Nephron progenitor cell (in vitro differentiated cells): ENCODE measurements at regions not wholly inside any gene's neighbourhood (a gene's known extent, or its start where the extent isn't known, plus 50 kb on each side); places are given as distances from the start of the nearest gene placed in this dataset.
"Not testable (repeated sequence)": the region's sequence is repeated elsewhere in the genome, so short reads cannot be mapped to it uniquely, and the experiment has no call there.

Experiments used
- DNase-seq: peaks from one replicate; pipeline ENCODE4 v3.0.0; 2021
- H3K27ac Mint-ChIP-seq: 2 replicates; pipeline ENCODE4 v1.8.0; 2021; ENCODE audit warnings: mild to moderate bottlenecking, moderate library complexity, mixed read lengths
- H3K27me3 Mint-ChIP-seq: 2 replicates; pipeline ENCODE4 v1.8.0; 2021; ENCODE audit warnings: mild to moderate bottlenecking, low read depth, mixed read lengths; ENCODE audit not compliant: poor library complexity
- H3K36me3 Mint-ChIP-seq: 2 replicates; pipeline ENCODE4 v1.8.0; 2021; ENCODE audit warnings: low read depth, mixed read lengths
- H3K4me1 Mint-ChIP-seq: 2 replicates; pipeline ENCODE4 v1.8.0; 2021; ENCODE audit warnings: mixed read lengths
- H3K4me3 Mint-ChIP-seq: 2 replicates; pipeline ENCODE4 v1.8.0; 2021; ENCODE audit warnings: mild to moderate bottlenecking, moderate library complexity, mixed read lengths
- H3K9me3 Mint-ChIP-seq: 2 replicates; pipeline ENCODE4 v1.8.0; 2021; ENCODE audit warnings: mild to moderate bottlenecking, moderate library complexity, mixed read lengths
- TF ChIP-seq, protein P1 (sequence below): fragments of 200-600 bp; sonication (generic); IDR thresholded peaks from 2 replicates; pipeline ENCODE4 v1.5.0; 2021; ENCODE audit warnings: antibody characterized with exemption

DNA sequence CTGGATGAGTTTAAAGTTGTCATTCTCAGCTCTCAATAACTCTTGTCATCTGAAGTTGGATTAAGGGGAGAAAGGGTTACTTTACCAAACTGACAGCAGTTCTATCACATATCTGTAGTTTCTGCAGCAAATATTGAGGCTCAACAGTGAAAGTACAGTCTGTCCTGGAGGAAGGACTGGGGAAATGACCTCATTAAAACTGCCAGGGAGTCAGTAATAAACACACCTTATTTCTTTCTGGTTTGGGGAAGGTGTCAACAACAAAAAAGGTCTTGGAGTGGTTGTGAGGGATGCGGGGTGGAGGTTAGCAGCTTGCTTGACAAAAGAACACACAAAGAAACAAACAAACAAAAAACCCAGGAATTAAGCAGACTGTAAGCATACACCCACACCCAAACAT lies 1418.0 kb downstream of the STIM2 start:
- Mint-ChIP-seq H3K27ac (no peak overlapping the region), H3K4me3 (no peak overlapping the region), H3K9me3 (peaks cover 16% of the 10 kb centered on the region), H3K36me3 (no peaks in the 10 kb centered on the region), H3K27me3 (no peaks in the 10 kb centered on the region), H3K4me1 (no peaks in the 10 kb centered on the region)
- TF ChIP-seq, protein P1, sequence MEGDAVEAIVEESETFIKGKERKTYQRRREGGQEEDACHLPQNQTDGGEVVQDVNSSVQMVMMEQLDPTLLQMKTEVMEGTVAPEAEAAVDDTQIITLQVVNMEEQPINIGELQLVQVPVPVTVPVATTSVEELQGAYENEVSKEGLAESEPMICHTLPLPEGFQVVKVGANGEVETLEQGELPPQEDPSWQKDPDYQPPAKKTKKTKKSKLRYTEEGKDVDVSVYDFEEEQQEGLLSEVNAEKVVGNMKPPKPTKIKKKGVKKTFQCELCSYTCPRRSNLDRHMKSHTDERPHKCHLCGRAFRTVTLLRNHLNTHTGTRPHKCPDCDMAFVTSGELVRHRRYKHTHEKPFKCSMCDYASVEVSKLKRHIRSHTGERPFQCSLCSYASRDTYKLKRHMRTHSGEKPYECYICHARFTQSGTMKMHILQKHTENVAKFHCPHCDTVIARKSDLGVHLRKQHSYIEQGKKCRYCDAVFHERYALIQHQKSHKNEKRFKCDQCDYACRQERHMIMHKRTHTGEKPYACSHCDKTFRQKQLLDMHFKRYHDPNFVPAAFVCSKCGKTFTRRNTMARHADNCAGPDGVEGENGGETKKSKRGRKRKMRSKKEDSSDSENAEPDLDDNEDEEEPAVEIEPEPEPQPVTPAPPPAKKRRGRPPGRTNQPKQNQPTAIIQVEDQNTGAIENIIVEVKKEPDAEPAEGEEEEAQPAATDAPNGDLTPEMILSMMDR: no peak
- DNase-seq: no peak

DNA sequence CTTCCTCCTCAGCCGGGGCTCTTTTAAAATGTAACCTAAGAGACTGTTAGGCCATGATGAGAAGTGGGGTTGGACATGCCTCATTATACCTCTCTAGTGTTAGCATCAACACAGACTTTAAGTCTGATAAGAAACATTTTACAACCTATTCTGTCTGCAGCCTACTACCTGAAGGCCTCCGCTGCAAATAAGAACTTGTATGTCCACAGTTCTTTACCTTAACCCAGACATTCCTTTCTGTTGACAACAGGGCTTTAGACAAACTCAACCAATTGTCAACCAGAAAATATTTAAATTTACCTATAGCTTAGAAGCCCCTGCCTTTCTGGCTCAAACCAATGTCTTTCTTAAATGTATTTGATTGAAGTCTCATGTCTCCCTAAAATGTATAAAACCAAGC lies 1418.6 kb downstream of the STIM2 start:
- no peak overlapping the region for H3K4me3 Mint-ChIP-seq
- no peak overlapping the region for H3K27ac Mint-ChIP-seq
- DNase-seq: no peak
- peaks cover 22% of the 10 kb centered on the region for H3K9me3 Mint-ChIP-seq
- no peaks in the 10 kb centered on the region for H3K36me3 Mint-ChIP-seq
- TF ChIP-seq, protein P1: no peak
- no peaks in the 10 kb centered on the region for H3K4me1 Mint-ChIP-seq
- no peaks in the 10 kb centered on the region for H3K27me3 Mint-ChIP-seq

DNA sequence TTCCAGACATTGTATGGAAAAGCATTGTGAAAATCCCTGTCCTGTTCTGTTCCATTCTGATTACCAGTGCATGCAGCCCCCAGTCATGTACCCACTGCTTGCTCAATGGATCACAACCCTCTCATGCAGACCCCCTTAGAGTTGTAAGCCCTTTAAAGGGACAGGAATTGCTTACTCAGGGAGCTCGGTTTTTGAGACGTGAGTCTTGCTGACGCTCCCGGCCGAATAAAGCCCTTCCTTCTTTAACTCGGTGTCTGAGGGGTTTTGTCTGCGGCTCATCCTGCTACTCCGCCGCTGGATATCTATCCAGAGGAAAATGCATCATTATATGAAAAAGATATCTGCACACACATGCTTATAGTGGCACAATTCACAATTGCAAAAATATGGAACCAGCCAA lies 1425.6 kb downstream of the STIM2 start:
- H3K4me1 Mint-ChIP-seq, H3K27me3 Mint-ChIP-seq, H3K4me3 Mint-ChIP-seq, H3K27ac Mint-ChIP-seq, H3K36me3 Mint-ChIP-seq, DNase-seq: not testable (repeated sequence)
- peaks cover 45% of the 10 kb centered on the region for H3K9me3 Mint-ChIP-seq

DNA sequence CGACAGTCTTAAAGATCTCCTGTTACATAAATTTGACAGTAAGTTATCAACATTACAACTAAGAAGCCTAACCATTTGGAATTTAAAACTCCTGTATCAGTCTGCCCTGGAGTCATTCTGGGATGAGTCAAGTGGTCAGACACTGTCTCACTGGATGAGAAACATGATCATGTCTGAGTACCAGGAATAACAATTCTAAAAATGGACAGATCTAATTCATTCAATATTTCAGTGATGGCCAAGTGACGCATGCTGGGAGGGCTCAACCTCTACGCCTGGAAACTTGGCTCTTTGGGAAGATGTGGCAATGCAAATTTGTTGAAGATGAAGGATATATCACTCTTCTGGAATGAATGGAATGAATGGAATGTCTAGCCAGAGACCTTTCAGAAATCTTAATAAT lies 1427.2 kb downstream of the STIM2 start:
- no peak for DNase-seq
- Mint-ChIP-seq H3K27ac (no peak overlapping the region), H3K4me3 (no peak overlapping the region), H3K27me3 (no peaks in the 10 kb centered on the region), H3K9me3 (peaks cover 40% of the 10 kb centered on the region), H3K4me1 (no peaks in the 10 kb centered on the region), H3K36me3 (no peaks in the 10 kb centered on the region)
- TF ChIP-seq, protein P1: no peak

DNA sequence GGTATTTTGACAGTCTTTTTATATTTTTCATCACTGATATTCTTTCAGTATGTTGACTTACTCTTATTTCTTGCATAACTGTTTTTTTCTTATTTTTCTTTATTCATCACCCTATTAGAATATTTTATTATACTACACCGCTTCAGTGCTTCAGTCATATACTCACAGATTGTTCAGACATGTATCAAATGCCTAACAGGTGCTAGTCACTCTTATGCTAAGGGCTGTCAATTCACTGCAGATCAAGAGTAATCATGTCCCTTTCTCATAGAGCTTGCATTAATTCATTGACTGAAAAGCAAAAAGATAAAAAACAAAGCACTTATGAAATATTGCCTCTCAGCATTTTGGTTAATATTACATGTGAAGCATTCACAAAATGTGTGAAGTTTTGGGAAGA lies 1435.6 kb downstream of the STIM2 start:
- Mint-ChIP-seq H3K4me1 (no peaks in the 10 kb centered on the region), H3K4me3 (no peak overlapping the region), H3K36me3 (peaks cover 5% of the 10 kb centered on the region), H3K9me3 (peaks cover 24% of the 10 kb centered on the region), H3K27ac (no peak overlapping the region), H3K27me3 (no peaks in the 10 kb centered on the region)
- TF ChIP-seq, protein P1: no peak
- DNase-seq: no peak

DNA sequence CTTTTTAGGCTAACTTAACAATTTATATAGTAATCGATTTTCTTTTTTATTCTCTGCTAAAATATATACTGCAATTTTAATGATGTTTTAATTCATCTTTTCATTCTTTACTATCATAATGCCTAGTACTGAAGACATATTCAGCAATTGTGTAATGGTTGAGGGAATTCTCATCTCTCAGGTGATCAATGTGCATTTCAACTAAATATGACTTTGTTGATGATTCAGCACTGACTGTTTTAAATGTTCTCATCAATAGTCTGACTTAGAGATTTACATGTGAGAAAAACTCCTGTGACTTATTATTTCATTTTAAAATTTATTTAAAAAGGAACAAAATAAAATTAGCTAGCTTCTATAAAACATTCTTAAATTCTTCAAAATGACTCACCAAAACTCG lies 1450.3 kb downstream of the STIM2 start:
- H3K9me3 Mint-ChIP-seq: no peaks in the 10 kb centered on the region
- DNase-seq: no peak
- no peaks in the 10 kb centered on the region for H3K4me1 Mint-ChIP-seq
- no peaks in the 10 kb centered on the region for H3K27me3 Mint-ChIP-seq
- TF ChIP-seq, protein P1: no peak
- H3K27ac Mint-ChIP-seq: no peak overlapping the region
- H3K4me3 Mint-ChIP-seq: no peak overlapping the region
- no peaks in the 10 kb centered on the region for H3K36me3 Mint-ChIP-seq

DNA sequence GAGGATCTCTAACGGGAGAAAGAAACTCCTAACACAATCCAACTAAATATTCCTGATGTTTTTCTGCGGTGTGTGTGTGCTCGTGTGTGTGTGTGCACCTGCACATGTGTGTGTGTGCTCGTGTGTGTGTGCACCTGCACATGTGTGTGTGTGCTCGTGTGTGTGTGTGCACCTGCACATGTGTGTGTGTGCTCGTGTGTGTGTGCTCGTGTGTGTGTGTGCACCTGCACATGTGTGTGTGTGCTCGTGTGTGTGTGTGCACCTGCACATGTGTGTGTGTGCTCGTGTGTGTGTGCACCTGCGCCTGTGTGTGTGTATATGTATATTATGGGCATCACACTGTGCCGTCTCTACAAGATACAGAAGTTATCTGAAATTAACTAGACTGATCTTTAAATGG lies 1451.9 kb downstream of the STIM2 start:
- not testable (repeated sequence) for H3K36me3 Mint-ChIP-seq, H3K4me1 Mint-ChIP-seq, DNase-seq, H3K27me3 Mint-ChIP-seq, H3K9me3 Mint-ChIP-seq, H3K4me3 Mint-ChIP-seq, H3K27ac Mint-ChIP-seq
